ENCODE measurements at regions not wholly inside any gene's neighbourhood (a gene's known extent, or its start where the extent isn't known, plus 50 kb on each side); places are given as distances from the start of the nearest gene placed in this dataset.

- in situ Hi-C loops (cut with HindIII; ENCODE audit: low sequenced_read_pairs): no loop called here
- no peak for DNase-seq (ENCODE audit: low spot score)
Observed at GRCh38 chr4:95985051-95985450, 145.2 kb downstream of the PDHA2 start.

- no peak for DNase-seq (ENCODE audit: low spot score)
- in situ Hi-C loops (cut with HindIII; ENCODE audit: low sequenced_read_pairs): no loop called here
Observed at GRCh38 chr4:95985791-95986550, 146.1 kb downstream of the PDHA2 start.

GRCh38 chr4:95987851-95988250 is 148.0 kb downstream of the PDHA2 start:
- in situ Hi-C loops (cut with HindIII; ENCODE audit: low sequenced_read_pairs): no loop called here
- DNase-seq (ENCODE audit: low spot score): no peak

- DNase-seq (ENCODE audit: low spot score): no peak
- in situ Hi-C loops (cut with HindIII; ENCODE audit: low sequenced_read_pairs): no loop called here
Observed at GRCh38 chr4:95998311-95998710, 158.4 kb downstream of the PDHA2 start.

- in situ Hi-C loops (cut with HindIII; ENCODE audit: low sequenced_read_pairs): no loop called here
- no peak for DNase-seq (ENCODE audit: low spot score)
Observed at GRCh38 chr4:96003951-96004740, 164.3 kb downstream of the PDHA2 start.

- no peak for DNase-seq (ENCODE audit: low spot score)
- in situ Hi-C loops (cut with HindIII; ENCODE audit: low sequenced_read_pairs): no loop called here
Observed at GRCh38 chr4:96009427-96010119, 169.7 kb downstream of the PDHA2 start.

GRCh38 chr4:96012687-96013086 is 172.8 kb downstream of the PDHA2 start:
- DNase-seq (ENCODE audit: low spot score): no peak
- in situ Hi-C loops (cut with HindIII; ENCODE audit: low sequenced_read_pairs): no loop called here

GRCh38 chr4:96016634-96017299 is 176.9 kb downstream of the PDHA2 start:
- in situ Hi-C loops (cut with HindIII; ENCODE audit: low sequenced_read_pairs): no loop called here
- DNase-seq (ENCODE audit: low spot score): no peak

GRCh38 chr4:96025011-96025410 is 185.1 kb downstream of the PDHA2 start:
- DNase-seq (ENCODE audit: low spot score): no peak
- in situ Hi-C loops (cut with HindIII; ENCODE audit: low sequenced_read_pairs): no loop called here

- DNase-seq (ENCODE audit: low spot score): peak; percentile 3
Observed at GRCh38 chr4:96035727-96036126, 195.8 kb downstream of the PDHA2 start.

GRCh38 chr4:96036781-96037180 is 196.9 kb downstream of the PDHA2 start:
- DNase-seq (ENCODE audit: low spot score): no peak
- in situ Hi-C loops (cut with HindIII; ENCODE audit: low sequenced_read_pairs): no loop called here

More at GRCh38 chr4:96035727-96036126, 195.8 kb downstream of the PDHA2 start:
- in situ Hi-C loops (cut with HindIII; ENCODE audit: low sequenced_read_pairs): no loop called here

- no peak for DNase-seq (ENCODE audit: low spot score)
- in situ Hi-C loops (cut with HindIII; ENCODE audit: low sequenced_read_pairs): no loop called here
Observed at GRCh38 chr4:96037705-96038104, 197.8 kb downstream of the PDHA2 start.

- in situ Hi-C loops (cut with HindIII; ENCODE audit: low sequenced_read_pairs): no loop called here
- no peak for DNase-seq (ENCODE audit: low spot score)
Observed at GRCh38 chr4:96039217-96039616, 199.3 kb downstream of the PDHA2 start.

- in situ Hi-C loops (cut with HindIII; ENCODE audit: low sequenced_read_pairs): no loop called here
- no peak for DNase-seq (ENCODE audit: low spot score)
Observed at GRCh38 chr4:96039803-96040436, 200.0 kb downstream of the PDHA2 start.

GRCh38 chr4:96044971-96045370 is 205.1 kb downstream of the PDHA2 start:
- DNase-seq (ENCODE audit: low spot score): no peak
- in situ Hi-C loops (cut with HindIII; ENCODE audit: low sequenced_read_pairs): no loop called here

- DNase-seq (ENCODE audit: low spot score): no peak
- in situ Hi-C loops (cut with HindIII; ENCODE audit: low sequenced_read_pairs): no loop called here
Observed at GRCh38 chr4:96052827-96053226, 212.9 kb downstream of the PDHA2 start.

GRCh38 chr4:96056346-96056934 is 216.5 kb downstream of the PDHA2 start:
- in situ Hi-C loops (cut with HindIII; ENCODE audit: low sequenced_read_pairs): no loop called here
- no peak for DNase-seq (ENCODE audit: low spot score)

- DNase-seq (ENCODE audit: low spot score): no peak
- in situ Hi-C loops (cut with HindIII; ENCODE audit: low sequenced_read_pairs): no loop called here
Observed at GRCh38 chr4:96063639-96064038, 223.7 kb downstream of the PDHA2 start.

- in situ Hi-C loops (cut with HindIII; ENCODE audit: low sequenced_read_pairs): no loop called here
- no peak for DNase-seq (ENCODE audit: low spot score)
Observed at GRCh38 chr4:96073461-96073860, 233.6 kb downstream of the PDHA2 start.
